ENCODE measurements at regions not wholly inside any gene's neighbourhood (a gene's known extent, or its start where the extent isn't known, plus 50 kb on each side); places are given as distances from the start of the nearest gene placed in this dataset.

DNA sequence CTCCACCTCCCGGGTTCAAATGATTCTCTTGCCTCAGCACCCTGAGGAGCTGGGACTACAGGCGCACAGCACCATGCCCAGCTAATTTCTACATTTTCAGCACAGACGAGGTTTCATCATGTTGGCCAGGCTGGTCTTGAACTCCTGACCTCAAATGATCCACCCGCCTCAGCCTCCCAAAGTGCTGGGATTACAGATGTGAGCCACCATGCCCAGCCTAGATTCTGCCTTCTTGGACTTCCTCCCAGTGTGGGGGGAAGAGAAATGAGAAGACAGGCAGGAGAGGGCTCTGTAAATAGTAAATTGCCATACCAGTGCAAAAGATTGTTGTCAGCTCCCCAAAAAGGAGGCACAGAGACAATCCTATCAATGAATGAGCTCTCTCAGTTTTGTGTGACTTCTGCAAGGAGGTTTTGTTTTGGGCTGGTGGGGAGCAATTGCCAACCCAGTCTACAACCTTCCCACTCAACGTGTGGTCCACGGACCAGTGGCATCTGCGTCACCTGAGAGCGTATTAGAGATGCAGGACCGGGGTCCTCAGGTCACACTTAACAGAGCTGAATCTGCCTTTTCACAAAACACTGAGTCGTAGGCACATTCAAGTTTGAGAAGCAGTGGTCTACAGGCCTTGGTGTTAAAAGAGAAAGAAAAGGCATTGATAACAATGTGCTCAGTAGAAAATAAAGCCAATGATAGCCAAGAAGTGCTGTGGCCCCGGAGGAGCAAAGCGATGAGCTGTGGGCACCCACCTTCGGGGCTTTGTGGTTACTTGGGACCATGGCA is 78.1 kb downstream of the MYCN start:
- Histone ChIP-seq H3K9ac (ENCODE audit: low read length) (no peak overlapping the region), H3K4me1 (ENCODE audit: control insufficient read depth in 2 of 2, insufficient read depth in 2 of 2, low read length in 2 of 2) (no peaks in the 10 kb centered on the region), H3K4me3 (ENCODE audit: control extremely low read depth in 1 of 5, extremely low read depth in 1 of 5, insufficient read depth in 1 of 5, low read depth in 2 of 5, low read length in 4 of 5) (no peak overlapping the region), H2AFZ (ENCODE audit: insufficient read depth, low read depth, low read length, poor library complexity, severe bottlenecking) (no peak overlapping the region), H3K9me3 (ENCODE audit: control extremely low read depth in 1 of 3, control insufficient read depth in 2 of 3, insufficient read depth in 1 of 3, low read length in 2 of 3) (peaks cover 0 to 18% (median 0%) of the 10 kb centered on the region in 3 donors), H3K27me3 (replicated peaks in 1 of 4; ENCODE audit: control extremely low read depth in 1 of 4, control insufficient read depth in 3 of 4, insufficient read depth in 4 of 4, low read length in 3 of 4) (peaks cover 0 to 3% (median 0%) of the 10 kb centered on the region in 4 experiments), H3K79me2 (ENCODE audit: control insufficient read depth, insufficient read depth, low read length) (no peaks in the 10 kb centered on the region), H3K4me2 (replicated peaks; ENCODE audit: low read depth, low read length, poor library complexity, severe bottlenecking) (no peak overlapping the region), H3K36me3 (replicated peaks in 1 of 2; ENCODE audit: control extremely low read depth in 1 of 2, control insufficient read depth in 1 of 2, extremely low read depth in 1 of 2, insufficient read depth in 2 of 2, low read length in 1 of 2) (no peaks in the 10 kb centered on the region), H4K20me1 (ENCODE audit: control insufficient read depth, insufficient read depth, low read length, poor library complexity, severe bottlenecking) (no peaks in the 10 kb centered on the region), H3K27ac (ENCODE audit: low read length in 2 of 2) (no peak overlapping the region)
- DNase-seq (no peak), ATAC-seq (ENCODE audit: low read depth) (no peak)
- intact Hi-C loops (cut with micrococcal nuclease): no loop called here
- Mint-ChIP-seq H3K4me3 (no peak overlapping the region), H3K4me1 (no peaks in the 10 kb centered on the region), H3K27me3 (peaks cover 15% of the 10 kb centered on the region), H3K9me3 (ENCODE audit: insufficient read depth) (peaks cover 3% of the 10 kb centered on the region), H3K27ac (no peak overlapping the region)
- TF ChIP-seq, protein P1, sequence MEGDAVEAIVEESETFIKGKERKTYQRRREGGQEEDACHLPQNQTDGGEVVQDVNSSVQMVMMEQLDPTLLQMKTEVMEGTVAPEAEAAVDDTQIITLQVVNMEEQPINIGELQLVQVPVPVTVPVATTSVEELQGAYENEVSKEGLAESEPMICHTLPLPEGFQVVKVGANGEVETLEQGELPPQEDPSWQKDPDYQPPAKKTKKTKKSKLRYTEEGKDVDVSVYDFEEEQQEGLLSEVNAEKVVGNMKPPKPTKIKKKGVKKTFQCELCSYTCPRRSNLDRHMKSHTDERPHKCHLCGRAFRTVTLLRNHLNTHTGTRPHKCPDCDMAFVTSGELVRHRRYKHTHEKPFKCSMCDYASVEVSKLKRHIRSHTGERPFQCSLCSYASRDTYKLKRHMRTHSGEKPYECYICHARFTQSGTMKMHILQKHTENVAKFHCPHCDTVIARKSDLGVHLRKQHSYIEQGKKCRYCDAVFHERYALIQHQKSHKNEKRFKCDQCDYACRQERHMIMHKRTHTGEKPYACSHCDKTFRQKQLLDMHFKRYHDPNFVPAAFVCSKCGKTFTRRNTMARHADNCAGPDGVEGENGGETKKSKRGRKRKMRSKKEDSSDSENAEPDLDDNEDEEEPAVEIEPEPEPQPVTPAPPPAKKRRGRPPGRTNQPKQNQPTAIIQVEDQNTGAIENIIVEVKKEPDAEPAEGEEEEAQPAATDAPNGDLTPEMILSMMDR (IDR thresholded peaks at IDR 0.05): no peak
- 98% methylated on average over 7 of the region's 13 CpGs for WGBS (ENCODE audit: insufficient coverage)
- ChIA-PET CTCF (no interaction called here), POLR2A (no interaction called here)

DNA sequence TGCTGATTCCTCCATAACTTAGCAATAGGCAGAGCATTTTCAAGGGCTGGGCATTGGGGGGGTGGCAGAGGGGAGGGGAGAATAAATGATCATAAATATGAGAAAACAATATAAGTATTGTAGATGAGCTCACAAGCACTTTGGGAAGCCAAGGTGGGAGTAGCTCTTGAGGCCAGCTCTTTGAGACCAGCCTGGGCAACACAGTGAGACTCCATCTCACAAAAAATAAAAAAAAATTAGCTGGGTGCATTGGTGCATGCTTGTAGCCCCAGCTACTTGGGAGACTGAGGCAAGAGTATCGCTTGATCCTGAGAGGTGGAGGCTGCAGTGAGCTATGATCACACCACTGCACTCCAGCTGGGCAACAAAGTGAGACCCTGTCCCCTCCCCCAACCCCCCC is 75.9 kb downstream of the MYCN start:
- Mint-ChIP-seq H3K27ac (no peak overlapping the region), H3K4me3 (no peak overlapping the region), H3K27me3 (peaks cover 18% of the 10 kb centered on the region), H3K9me3 (ENCODE audit: insufficient read depth) (peaks cover 3% of the 10 kb centered on the region), H3K4me1 (no peaks in the 10 kb centered on the region)
- H3K27me3 ChIP-seq (replicated peaks in 1 of 4; ENCODE audit: control extremely low read depth in 1 of 4, control insufficient read depth in 3 of 4, insufficient read depth in 4 of 4, low read length in 3 of 4): peaks cover 0 to 8% (median 0%) of the 10 kb centered on the region in 4 experiments
- peaks cover 0 to 18% (median 0%) of the 10 kb centered on the region in 3 donors for H3K9me3 ChIP-seq (ENCODE audit: control extremely low read depth in 1 of 3, control insufficient read depth in 2 of 3, insufficient read depth in 1 of 3, low read length in 2 of 3)
- no peaks in the 10 kb centered on the region for H3K36me3 ChIP-seq (replicated peaks in 1 of 2; ENCODE audit: control extremely low read depth in 1 of 2, control insufficient read depth in 1 of 2, extremely low read depth in 1 of 2, insufficient read depth in 2 of 2, low read length in 1 of 2)
- no peaks in the 10 kb centered on the region for H3K4me1 ChIP-seq (ENCODE audit: control insufficient read depth in 2 of 2, insufficient read depth in 2 of 2, low read length in 2 of 2)
- ChIA-PET CTCF (no interaction called here), POLR2A (no interaction called here)
- no CpG with 5 or more reads among the region's 1 CpG for WGBS (ENCODE audit: insufficient coverage)
- intact Hi-C loops (cut with micrococcal nuclease): no loop called here
- H3K9ac ChIP-seq (ENCODE audit: low read length): no peak overlapping the region
- H3K4me3 ChIP-seq (ENCODE audit: control extremely low read depth in 1 of 5, extremely low read depth in 1 of 5, insufficient read depth in 1 of 5, low read depth in 2 of 5, low read length in 4 of 5): no peak overlapping the region
- no peak for ATAC-seq (ENCODE audit: low read depth)
- DNase-seq: no peak
- no peak for TF ChIP-seq EZH2 (IDR thresholded peaks at IDR 0.05; ENCODE audit: borderline replicate concordance, insufficient read depth, low read depth, low read length, poor library complexity, severe bottlenecking)
- TF ChIP-seq, protein P1 (IDR thresholded peaks at IDR 0.05): no peak
- H4K20me1 ChIP-seq (ENCODE audit: control insufficient read depth, insufficient read depth, low read length, poor library complexity, severe bottlenecking): no peaks in the 10 kb centered on the region
- no peak overlapping the region for H3K27ac ChIP-seq (ENCODE audit: low read length in 2 of 2)
- H3K4me2 ChIP-seq (replicated peaks; ENCODE audit: low read depth, low read length, poor library complexity, severe bottlenecking): no peak overlapping the region
- no peak overlapping the region for H2AFZ ChIP-seq (ENCODE audit: insufficient read depth, low read depth, low read length, poor library complexity, severe bottlenecking)
- no peaks in the 10 kb centered on the region for H3K79me2 ChIP-seq (ENCODE audit: control insufficient read depth, insufficient read depth, low read length)

All from B cell (primary cell).